Renal pelvis (tissue), 1 donor: ENCODE measurements at regions not wholly inside any gene's neighbourhood (a gene's known extent, or its start where the extent isn't known, plus 50 kb on each side); places are given as distances from the start of the nearest gene placed in this dataset.

Experiments
- DNase-seq: peaks from one replicate; pipeline ENCODE4 v3.0.0-alpha.2; 2013

DNA sequence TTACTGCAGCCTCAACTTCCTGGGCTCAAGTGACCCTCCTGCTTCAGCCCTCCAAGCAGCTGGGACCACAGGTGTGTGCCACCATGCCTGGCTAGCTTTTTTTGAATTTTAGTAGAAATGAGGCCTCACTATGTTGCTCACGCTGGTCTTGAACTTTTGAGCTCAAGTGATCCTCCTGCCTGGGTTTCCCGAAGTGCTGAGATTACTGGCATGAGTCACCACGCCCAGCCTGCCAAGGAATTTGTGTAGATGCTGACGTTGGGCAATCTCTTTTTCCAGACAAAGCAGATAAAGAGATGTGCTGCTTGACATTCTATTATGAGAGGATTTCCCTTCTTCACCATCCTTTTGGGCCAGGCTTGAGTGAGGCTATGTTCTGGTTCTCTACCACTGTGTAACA is 254.5 kb upstream of the RPS6KA3 start:
- DNase-seq: no peak

DNA sequence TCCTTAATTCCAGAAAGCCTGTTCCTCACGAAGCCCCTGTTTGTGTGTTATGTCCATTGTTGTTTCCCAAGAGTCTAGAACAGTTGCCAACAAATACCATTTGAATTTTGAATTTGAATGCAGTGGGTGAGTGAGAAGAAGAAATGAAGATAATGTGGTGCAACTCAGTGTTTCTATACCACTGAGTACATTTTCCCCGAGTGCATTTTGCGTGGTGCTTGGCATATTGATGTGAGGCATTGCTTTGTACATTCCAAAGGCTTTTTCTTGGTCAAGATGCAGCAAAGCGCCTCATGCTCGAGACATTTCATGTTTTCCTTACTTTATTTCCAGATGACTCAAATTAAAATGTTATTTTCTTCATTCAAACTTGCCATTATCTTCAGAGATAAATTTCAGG is 253.1 kb upstream of the RPS6KA3 start:
- no peak for DNase-seq

DNA sequence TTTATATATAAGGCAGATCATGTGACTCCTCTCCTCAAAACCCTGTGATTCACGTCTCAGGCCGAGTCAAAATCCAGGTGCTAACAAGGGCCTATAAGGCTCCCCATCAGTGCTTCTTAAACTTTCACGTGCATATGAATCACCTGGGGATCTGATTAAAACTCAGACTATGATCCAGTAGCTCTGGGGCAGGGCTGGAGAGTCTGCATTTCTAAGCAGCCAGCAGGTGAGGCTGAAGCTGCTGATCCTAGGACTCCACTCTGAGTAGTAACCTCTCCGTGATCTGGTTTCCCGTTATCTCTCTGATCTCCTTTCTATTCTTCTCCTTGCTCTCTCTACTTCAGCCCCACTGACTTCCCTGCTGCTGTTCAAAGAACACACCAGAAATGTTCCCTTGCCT is 252.4 kb upstream of the RPS6KA3 start:
- DNase-seq: no peak

DNA sequence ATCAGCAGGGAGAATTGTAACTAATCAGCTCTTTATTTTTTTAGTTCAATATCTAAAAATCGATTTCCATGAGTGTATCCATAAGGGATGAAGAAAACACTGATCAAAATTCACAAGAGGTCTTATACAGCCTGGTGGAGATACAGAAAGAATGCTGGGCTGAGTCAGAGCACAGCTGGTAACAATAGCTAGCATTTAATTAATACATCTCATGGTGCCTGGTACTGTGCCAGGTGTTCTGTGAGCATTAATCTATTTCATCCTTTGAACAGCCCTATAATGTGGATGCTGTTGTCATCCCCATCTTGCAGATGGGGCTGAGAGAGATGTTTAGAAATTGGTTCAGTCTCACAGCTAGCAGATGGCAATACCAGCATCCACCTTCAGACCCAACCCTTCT is 250.9 kb upstream of the RPS6KA3 start:
- DNase-seq: no peak

DNA sequence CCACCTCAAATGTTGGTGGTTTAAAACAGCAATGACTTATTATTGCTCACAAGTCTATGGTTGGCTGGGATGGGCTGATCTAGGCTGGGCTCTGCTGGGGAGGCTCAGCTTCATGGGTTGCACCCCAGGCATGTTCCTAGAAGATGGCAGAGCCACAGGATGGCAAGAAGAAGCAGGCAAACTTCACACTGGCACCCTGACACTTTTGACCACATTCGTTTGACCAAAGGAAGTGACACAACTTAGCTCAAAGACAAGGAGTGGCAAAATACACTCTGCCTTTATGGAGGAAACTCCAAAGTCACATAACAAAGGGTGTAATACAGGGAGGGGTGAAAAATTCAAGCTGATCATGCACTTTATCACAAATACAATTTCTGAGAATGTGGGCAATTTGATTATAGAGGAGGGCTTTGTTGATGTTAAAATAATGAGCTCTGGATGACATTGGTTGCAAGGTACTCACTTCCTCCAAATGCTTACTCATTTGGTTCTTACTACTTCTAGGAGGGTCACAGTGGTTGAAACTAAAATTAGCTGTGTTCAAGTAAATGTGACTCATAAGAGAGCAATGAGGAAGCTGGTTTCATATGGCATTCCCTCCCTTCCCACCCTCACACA is 249.2 kb upstream of the RPS6KA3 start:
- DNase-seq: no peak

DNA sequence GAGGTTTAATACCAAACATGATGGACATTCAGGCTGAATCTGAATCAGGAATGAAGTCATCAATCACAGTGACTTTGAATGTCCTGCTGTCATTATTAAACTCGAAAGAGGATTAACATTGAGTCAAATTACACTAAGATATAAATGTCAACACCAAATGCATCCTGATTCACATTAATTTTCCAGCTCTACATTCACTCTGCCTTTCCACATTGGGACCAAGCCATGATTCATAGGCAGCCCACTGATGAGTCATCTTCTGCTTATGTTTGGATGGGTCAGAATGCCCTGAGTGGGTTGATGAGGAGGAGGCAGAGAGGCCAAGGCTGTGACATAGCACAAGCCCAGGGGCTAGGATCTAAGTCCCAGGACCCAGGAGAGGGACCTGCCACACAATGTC is 247.6 kb upstream of the RPS6KA3 start:
- DNase-seq: no peak

DNA sequence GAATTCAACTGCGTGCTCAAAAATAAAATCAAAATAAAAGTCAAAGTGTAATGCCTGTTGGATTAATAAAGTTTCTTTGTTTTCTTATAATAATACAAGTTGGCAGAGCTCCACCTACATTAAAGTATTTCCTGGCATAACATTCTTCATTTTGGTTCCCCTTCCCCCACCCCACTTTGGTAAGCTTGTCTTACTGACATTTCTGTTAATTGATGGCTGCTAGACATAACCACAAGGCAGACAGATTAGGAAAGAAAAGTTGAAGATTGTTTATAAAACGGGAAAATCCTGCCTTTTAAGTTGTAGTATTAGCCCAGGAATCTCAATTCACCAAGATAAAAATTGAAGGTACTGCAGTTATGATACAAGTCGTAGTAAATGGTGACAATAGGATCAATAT is 246.5 kb upstream of the RPS6KA3 start:
- DNase-seq: no peak

DNA sequence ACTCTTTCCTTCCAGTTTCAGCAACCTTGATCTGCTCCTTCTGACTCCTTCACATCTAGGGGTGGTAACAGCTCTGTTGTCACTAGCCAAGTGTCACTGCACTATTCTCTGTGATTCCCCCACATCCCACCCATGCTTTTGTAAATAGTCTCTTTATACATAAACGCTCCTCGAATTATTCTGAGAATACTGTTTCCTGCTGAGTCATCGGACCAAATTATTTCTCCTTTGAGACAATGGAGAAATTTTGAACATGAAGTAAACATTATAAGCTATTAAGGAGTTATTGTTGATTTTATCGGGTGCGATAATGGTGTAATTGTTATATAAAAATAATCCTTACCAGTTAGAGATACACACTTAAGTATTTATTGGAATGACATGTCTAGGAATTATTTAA is 245.1 kb upstream of the RPS6KA3 start:
- DNase-seq: no peak

DNA sequence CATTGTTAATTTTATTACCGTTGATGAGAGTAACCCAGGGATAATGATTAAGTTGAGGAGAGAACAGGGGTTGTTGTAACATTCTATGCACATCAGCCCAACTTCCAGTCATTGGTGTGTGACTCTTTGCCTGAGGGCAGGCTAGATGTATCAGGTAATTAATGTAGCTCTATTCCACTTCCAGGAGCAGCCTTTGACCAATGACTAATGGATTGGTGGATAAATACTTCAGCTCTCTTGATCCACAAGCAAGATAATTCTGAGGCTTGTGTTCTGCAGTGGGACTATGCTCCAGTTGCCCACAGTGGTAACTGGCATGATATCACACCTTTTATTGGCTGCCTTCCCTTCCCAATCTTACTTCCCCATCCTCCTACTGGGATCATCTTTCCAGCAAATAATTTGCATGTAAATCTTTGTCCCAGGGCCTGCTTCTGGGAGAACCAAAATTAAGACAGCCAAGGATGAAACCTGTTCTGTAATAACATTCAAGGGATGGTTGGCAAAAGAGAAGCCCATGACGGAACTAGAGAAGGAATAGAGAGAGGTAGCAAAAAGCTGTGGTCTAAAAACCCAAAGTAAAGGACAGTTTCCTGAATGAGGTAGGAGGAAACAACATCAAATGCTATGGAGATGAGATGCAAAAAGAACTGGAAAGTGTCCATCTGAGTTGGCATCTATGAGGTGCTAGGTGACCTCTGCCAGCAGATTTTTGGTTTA is 241.4 kb upstream of the RPS6KA3 start:
- no peak for DNase-seq

DNA sequence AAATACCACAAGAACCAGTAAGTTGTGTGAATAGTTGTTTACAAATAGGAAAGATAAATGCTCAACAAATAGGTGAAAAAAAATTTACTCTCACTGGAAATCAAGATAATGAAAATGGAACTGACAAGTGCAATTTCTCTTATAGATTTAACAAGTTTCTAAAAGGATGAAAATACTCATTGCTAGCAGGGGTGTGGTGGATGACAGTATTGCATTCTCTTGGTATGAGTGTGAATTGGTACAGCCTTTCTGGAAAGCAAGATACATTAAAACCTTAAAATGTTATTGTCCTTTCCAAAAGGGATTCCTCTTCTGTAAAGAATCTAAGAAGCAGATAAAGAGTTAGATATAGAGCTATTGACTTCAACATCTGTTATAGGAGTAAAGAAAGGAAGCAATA is 240.0 kb upstream of the RPS6KA3 start:
- no peak for DNase-seq

DNA sequence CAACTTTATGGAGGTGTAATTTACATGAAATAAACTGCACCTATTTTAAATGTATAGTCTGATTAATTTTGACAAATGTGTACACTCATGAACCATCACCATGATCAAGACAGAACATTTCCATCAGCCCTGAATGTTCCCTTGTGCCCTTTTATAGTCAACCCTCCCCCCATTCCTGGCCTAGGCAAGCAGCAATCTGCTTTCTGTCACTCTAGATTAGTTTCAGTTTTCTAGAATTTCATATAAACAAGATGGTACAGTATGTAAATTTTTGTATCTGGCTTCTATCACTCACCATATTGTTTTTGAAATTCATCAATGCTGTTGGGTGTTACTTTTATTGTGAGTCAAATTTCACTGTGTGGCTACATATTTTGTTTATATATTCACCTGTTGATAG is 234.2 kb upstream of the RPS6KA3 start:
- DNase-seq: no peak

DNA sequence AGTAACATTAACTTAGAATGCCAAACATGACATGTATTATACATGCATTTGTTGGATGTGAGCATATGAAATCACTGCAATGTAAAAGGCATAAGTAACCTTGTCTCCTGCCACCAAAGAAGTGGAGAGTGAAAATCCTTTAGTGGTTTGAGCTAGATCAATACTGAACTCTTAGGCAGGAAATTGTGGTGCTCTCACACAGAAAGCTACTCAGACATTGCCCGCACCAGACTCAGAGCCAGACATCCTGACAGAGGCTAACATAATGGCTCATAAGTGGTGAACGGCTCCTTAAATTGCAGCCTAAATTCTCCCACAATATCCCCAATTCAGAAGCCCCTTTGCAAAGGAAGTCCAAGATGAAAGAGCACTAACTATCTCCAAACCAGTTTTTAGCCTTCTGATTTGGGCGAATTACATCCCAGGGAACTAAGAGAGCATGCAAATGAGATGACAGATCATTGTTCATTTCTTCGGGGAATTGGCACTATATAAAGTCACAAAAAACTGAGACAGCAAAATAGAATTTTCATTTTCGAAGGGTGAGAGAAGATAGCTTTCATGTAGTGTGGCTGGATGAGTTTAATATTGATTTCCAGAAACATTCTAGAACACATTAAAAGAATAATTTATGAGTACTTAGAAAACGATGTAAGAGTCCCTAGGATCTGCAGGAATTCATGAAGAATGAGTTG is 233.6 kb upstream of the RPS6KA3 start:
- DNase-seq: no peak

DNA sequence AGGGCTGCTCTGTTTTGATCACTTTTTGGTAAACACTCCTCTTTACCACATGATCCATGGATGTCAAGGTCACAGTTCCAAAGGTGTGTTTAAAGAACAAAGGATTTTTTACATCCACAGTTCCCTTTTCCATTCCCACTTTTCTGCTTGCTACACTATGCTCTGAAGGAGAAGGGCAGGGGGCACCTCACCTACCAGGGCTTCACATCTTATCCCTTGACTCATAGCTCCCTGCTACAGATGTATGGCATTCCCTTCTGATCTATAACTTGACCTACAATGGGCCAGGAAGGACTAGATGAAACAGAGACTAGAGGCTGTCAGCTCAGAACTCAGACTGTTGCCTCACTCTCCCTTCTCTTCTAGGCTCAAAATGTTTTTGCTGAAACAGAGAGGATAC is 233.1 kb upstream of the RPS6KA3 start:
- no peak for DNase-seq

DNA sequence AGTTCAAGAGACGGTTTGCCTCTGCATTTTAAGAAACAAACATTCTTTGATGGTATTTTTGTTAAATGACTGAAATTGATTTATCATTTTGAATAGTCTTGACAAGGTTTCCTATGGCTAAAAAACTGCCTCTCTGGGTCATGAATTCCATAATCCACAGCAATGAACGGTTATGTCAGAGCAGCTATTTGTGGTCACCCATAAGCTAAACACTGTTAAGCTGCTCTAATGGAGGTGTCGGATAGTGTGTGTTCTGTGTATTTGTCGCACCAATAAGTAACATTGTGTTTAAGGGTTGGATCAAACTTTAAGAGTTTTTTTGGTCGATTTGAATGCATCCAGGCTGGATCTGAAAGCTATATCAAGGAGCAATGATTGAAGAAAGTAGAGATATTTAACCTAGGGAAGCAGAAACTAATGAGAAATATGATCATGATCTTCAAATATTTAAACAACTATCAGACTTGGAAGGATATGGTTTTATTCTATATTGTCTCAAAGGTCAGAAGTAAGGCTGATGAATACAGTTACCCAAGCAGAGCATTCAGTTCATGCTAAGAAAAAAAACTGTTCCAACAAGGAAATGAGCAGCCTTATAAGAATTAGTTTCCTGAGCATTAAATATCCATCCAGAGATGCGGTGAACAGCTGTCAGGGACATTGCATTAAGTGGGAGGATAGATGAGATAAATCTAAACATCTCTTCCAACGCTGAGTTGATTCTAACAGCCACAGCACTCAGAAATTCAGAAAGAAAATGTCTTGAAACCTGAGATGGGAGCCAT is 232.3 kb upstream of the RPS6KA3 start:
- no peak for DNase-seq

DNA sequence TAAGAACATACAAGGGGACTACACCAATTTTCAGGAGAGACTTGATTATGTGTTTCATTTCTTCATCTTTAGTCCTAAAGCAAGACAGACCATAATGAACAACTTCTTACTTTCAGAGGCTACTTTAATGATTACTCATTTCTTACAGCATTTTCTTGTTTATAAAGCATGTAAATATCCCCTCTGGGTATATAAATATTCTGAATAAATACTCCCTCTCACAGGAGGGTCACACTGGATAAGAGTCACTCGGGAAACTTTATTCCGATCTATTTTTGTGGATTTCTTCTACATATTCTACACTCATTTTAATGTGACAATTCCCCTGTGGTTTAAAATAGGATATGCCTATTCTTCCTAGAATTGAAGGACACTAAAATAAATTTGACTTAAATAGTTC is 228.9 kb upstream of the RPS6KA3 start:
- no peak for DNase-seq

DNA sequence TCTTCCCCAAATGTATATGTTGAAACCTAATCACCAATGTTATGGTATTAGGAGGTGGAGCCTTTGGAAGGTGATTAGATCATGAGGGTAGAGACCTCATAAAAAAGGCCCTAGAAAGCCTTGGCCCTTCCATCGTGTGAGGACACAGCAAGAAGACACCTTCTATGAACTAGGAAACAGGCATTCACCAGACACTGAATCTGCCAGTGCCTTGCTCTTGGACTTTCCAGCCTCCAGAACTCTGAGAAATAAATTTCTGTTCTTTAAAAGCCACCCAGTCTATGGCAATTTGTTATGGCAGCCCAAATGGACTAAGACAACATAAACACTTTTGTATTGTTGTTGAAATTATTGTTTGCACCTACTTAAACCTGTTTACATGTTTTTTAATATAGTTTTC is 221.8 kb upstream of the RPS6KA3 start:
- no peak for DNase-seq

DNA sequence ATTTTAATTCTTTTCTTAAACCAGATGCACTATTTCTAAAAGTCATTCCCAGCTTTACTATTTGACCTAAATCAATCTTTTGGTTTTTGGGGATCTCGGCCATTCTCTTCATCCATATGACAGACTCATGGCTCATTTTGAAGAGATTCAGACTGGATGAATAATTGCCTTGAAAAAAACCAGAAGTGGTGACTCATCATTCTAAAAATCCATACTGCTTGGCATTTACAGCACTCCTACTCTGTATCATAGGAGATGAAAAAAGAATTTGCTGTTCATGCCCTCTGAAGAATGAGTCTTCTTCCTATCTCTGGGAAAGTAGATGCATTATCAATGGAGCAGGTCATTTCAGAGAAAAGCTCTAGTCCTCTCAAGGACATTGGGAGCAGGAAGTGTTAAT is 220.5 kb upstream of the RPS6KA3 start:
- DNase-seq: no peak

DNA sequence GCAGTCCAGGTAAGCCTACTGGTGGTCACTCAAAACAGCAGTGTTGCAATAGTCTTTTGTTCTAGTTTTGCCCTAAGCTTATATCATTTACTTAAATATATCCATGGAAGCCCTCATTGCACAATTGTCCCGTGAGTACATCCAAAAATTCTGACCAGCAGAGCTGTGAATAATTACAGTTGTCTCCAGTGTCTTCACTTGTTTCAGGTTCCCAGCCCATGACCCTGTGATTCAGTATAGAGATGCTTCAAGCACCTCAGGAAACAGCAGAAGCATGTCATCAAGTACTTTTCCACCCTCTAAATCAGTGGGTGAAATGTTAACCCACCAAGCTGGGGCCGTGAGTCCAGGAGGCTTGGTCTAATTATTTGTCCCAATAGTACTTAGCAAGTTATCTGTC is 214.9 kb upstream of the RPS6KA3 start:
- DNase-seq: no peak

DNA sequence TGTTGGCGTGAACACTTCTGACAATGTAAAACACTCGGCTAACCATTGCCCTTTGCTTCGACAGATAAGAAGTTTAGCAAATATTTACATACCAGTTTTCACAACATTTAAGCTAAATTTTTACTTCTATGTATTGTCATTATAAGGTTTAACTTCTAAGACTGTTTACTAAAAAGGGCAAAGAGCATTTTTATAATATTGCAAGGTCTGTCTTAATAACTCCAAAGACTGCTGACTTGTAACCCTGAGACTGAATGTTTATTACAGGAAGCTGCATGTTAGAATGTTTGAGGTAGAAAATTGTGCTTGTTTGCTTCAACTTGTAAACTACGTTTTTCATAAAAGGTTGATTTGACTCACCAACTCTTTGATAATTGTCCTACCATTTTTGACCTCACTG is 213.2 kb upstream of the RPS6KA3 start:
- DNase-seq: no peak

DNA sequence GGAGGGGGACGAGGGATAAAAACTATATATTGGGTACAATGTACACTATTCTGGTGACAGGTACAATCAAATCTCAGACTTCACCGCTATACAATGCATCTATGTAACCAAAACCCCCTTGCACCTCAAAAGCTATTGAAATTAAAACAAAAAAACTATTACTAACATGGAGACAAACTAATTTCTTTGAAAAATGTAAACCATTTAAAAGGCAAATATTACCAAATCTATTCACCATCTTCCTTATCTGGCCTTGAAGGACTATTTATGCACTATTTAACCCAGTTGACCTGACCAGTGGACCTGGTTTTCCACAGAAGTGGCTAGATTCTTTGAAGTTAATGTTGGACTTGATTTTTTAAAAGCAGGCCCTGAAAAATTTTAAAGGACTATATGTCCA is 212.3 kb upstream of the RPS6KA3 start:
- no peak for DNase-seq

DNA sequence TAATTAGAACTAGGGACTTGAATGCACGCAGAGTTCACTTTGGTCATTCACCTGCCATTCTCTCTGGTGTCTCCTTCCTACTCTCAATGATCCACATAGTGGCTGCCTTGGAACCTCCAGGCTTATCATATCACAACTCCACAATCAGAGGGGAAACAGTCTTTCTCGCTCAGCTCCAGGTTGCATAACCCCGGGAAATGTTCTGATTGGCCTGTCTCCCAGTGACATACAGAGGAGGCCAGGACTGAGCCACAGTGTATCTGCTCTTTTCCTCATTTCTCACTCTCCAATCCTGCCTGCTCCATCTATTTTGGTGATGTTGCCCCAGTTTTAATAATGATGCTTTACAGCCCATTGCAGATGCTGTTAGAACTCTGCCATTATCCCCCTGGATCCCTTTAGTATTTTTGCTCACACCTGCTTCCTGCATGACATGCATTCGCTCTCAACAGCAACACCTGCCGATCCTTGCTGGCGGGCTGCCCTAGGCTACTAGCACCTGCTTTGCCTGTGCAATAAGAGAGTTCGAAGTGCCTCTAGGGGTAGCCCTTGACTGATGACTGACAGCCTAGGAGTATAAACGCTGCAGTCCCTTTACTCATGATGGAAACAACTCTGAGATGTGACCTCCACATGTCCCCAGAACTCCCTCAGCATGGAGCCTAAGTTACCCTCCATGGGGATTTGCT is 211.3 kb upstream of the RPS6KA3 start:
- no peak for DNase-seq

DNA sequence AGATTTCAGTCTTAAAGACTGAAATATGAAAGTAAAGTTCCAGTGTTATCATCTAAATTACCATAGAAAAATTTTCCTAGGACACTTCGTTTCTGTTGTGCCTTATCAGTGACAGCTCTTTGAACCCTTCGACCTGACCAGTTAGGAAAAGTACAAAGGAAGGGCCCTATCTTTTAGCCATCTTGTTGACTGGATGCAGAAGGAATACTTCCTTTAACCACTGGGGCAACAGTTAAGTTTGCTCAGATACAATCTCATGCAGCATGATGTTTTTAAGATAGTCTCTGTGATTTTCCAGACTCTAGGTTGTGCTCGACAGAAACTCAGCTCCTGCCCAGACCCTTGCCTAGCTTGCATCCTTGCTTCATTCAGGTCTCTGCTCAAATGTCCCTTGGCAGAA is 210.5 kb upstream of the RPS6KA3 start:
- no peak for DNase-seq
